Type B pancreatic cell (in vitro differentiated cells): ENCODE measurements at regions not wholly inside any gene's neighbourhood (a gene's known extent, or its start where the extent isn't known, plus 50 kb on each side); places are given as distances from the start of the nearest gene placed in this dataset.

Experiments
- DNase-seq: peaks from one replicate; pipeline ENCODE4 v3.0.0; 2021; ENCODE audit warnings: mixed read lengths; ENCODE audit not compliant: unreplicated experiment; ENCODE audit errors: extremely low spot score
- H3K27ac Mint-ChIP-seq: 2 replicates; pipeline ENCODE4 v1.8.0; 2021; ENCODE audit warnings: mild to moderate bottlenecking, mixed read lengths
- H3K27me3 Mint-ChIP-seq: 2 replicates; pipeline ENCODE4 v1.8.0; 2021; ENCODE audit warnings: mixed read lengths
- H3K36me3 Mint-ChIP-seq: 2 replicates; pipeline ENCODE4 v1.8.0; 2021; ENCODE audit warnings: mixed read lengths
- H3K4me1 Mint-ChIP-seq: one replicate; pipeline ENCODE4 v1.8.0; 2021; ENCODE audit warnings: mixed read lengths; ENCODE audit not compliant: unreplicated experiment
- H3K4me3 Mint-ChIP-seq: 2 replicates; pipeline ENCODE4 v1.8.0; 2021; ENCODE audit warnings: mild to moderate bottlenecking, mixed read lengths
- H3K9me3 Mint-ChIP-seq: 2 replicates; pipeline ENCODE4 v1.8.0; 2021; ENCODE audit warnings: mixed read lengths
- CTCF ChIP-seq: fragments of 200-600 bp; sonication (generic); conservative IDR thresholded peaks from 2 replicates; pipeline ENCODE4 v1.5.0; 2021; ENCODE audit warnings: antibody characterized with exemption, mild to moderate bottlenecking

DNA sequence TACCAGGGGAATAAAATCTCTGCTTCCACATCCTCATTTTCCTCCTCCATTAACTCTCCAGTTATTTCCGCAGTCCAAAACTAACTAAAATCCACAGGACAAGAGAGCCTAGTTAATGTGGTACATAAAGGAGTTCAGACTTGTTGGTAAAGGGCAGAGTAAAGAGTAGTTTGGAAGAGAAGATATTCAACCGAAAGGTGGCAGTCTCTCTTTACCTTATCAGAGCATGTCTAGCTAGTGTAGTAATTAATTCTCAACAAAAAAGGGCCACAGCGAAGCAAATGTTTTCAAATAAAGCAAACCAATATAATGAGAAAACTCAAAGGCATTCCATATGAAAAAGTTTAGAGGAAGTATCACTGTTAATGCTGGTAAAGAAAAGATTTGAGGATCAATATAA is 286.5 kb downstream of the GLUD2 start:
- Mint-ChIP-seq H3K36me3 (no peaks in the 10 kb centered on the region), H3K4me1 (no peaks in the 10 kb centered on the region), H3K27me3 (no peaks in the 10 kb centered on the region), H3K27ac (no peak overlapping the region), H3K9me3 (peaks cover 3% of the 10 kb centered on the region), H3K4me3 (no peak overlapping the region)
- DNase-seq = no peak
- TF ChIP-seq CTCF = no peak

DNA sequence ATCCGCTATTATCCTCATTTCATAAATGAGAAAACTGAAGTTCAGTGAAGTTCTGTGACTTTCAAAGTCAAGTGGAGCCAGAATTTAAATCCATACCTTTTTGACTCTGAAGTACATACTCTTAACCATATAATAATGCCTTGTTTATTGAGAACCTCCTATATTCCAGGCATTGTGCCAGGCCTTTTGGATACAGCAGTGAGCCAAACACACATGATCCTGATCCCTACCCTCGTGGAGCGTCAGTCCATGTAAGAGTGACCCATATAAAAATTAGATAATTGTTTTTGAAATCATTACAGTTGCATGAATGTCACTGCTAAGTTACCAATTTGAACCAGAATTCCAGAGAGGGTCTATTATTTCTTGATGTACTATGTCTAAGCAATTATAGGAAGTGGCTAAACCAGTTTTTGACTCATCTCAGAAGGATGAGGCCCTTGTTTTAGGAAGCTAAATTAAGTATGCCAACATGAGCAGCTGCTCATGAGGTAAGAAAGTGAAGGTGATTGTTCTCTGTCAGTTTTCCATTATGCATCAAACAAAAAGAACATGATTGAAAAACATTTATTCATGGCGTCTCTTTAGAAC is 289.5 kb downstream of the GLUD2 start:
- TF ChIP-seq CTCF = no peak
- peaks cover 3% of the 10 kb centered on the region for H3K9me3 Mint-ChIP-seq
- H3K27me3 Mint-ChIP-seq = no peaks in the 10 kb centered on the region
- no peaks in the 10 kb centered on the region for H3K36me3 Mint-ChIP-seq
- DNase-seq = no peak
- no peak overlapping the region for H3K4me3 Mint-ChIP-seq
- H3K27ac Mint-ChIP-seq = no peak overlapping the region
- H3K4me1 Mint-ChIP-seq = no peaks in the 10 kb centered on the region

- Mint-ChIP-seq H3K4me3 (no peak overlapping the region), H3K9me3 (peaks cover 3% of the 10 kb centered on the region), H3K4me1 (no peaks in the 10 kb centered on the region), H3K36me3 (no peaks in the 10 kb centered on the region), H3K27me3 (no peaks in the 10 kb centered on the region), H3K27ac (no peak overlapping the region)
- no peak for DNase-seq
- no peak for TF ChIP-seq CTCF
Measured at GRCh38 chrX:121337816-121338215, 290.4 kb downstream of the GLUD2 start.

GRCh38 chrX:121349263-121349662 is 301.9 kb downstream of the GLUD2 start:
- H3K4me3 Mint-ChIP-seq = no peak overlapping the region
- peaks cover 3% of the 10 kb centered on the region for H3K9me3 Mint-ChIP-seq
- no peak overlapping the region for H3K27ac Mint-ChIP-seq

DNA sequence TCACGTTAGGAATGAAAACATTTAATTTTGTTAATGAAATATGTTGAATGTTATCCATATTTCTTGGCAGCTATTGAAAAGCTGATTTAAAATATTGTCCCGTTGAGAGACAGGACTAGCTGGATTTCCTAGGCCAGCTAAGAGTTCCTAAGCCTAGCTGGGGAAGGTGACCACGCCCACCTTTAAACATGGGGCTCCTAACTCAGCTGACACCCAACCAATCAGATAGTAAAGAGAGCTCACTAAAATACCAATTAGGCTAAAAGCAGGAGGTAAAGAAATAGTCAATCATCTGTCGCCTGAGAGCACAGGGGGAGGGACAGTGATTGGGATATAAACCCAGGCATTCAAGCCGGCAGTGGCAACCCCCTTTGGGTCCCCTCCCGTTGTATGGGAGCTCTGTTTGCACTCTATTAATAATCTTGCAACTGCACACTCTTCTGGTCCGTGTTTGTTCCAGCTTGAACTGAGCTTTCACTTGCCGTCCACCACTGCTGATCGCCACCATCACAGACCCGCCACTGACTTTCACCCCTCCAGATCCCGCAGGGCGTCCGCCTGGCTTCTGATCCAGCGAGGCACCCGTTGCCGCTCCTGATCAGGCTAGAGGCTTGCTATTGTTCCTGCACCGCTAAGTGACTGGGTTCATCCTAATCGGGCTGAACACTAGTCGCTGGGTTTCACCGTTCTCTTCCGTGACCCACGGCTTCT is 308.9 kb downstream of the GLUD2 start:
- Mint-ChIP-seq H3K9me3 (peaks cover 3% of the 10 kb centered on the region), H3K4me3 (no peak overlapping the region), H3K27me3 (no peaks in the 10 kb centered on the region), H3K27ac (no peak overlapping the region), H3K36me3 (no peaks in the 10 kb centered on the region), H3K4me1 (no peaks in the 10 kb centered on the region)
- no peak for TF ChIP-seq CTCF
- no peak for DNase-seq

More at GRCh38 chrX:121349263-121349662, 301.9 kb downstream of the GLUD2 start:
- Mint-ChIP-seq H3K4me1 (no peaks in the 10 kb centered on the region), H3K36me3 (no peaks in the 10 kb centered on the region), H3K27me3 (no peaks in the 10 kb centered on the region)
- DNase-seq = no peak
- TF ChIP-seq CTCF = no peak
